ENCODE measurements at regions not wholly inside any gene's neighbourhood (a gene's known extent, or its start where the extent isn't known, plus 50 kb on each side); places are given as distances from the start of the nearest gene placed in this dataset.

DNA sequence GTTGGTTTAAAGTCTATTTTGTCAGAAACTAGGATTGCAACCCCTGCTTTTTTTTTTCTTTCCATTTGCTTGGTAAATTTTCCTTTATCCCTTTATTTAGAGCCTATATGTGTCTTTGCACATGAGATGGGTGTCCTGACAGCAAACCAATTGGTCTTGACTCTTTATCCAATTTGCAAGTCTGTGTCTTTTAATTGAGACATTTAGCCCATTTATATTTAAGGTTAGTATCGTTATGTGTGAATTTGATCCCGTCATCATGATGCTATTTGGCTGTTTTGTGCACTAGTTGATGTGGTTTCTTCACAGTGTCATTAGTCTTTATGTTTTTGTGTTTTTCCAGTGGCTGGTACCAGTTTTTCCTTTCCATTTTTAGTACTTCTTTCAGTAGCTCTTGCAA is 127.7 kb upstream of the ZNF267 start:
- DNase-seq (no peak), ATAC-seq (ENCODE audit: low read depth) (no peak)
- Histone ChIP-seq H3K4me3 (ENCODE audit: control extremely low read depth in 1 of 5, extremely low read depth in 1 of 5, insufficient read depth in 1 of 5, low read depth in 2 of 5, low read length in 4 of 5) (no peak overlapping the region), H3K79me2 (ENCODE audit: control insufficient read depth, insufficient read depth, low read length) (peaks cover 73% of the 10 kb centered on the region), H3K36me3 (replicated peaks in 1 of 2; ENCODE audit: control extremely low read depth in 1 of 2, control insufficient read depth in 1 of 2, extremely low read depth in 1 of 2, insufficient read depth in 2 of 2, low read length in 1 of 2) (peaks cover 13 to 31% of the 10 kb centered on the region in 2 experiments), H3K9ac (ENCODE audit: low read length) (no peak overlapping the region), H4K20me1 (ENCODE audit: control insufficient read depth, insufficient read depth, low read length, poor library complexity, severe bottlenecking) (no peaks in the 10 kb centered on the region), H3K4me1 (ENCODE audit: control insufficient read depth in 2 of 2, insufficient read depth in 2 of 2, low read length in 2 of 2) (no peaks in the 10 kb centered on the region), H3K9me3 (ENCODE audit: control extremely low read depth in 1 of 3, control insufficient read depth in 2 of 3, insufficient read depth in 1 of 3, low read length in 2 of 3) (peaks cover 11 to 74% (median 29%) of the 10 kb centered on the region in 3 donors), H3K27me3 (replicated peaks in 1 of 4; ENCODE audit: control extremely low read depth in 1 of 4, control insufficient read depth in 3 of 4, insufficient read depth in 4 of 4, low read length in 3 of 4) (no peaks in the 10 kb centered on the region), H3K27ac (ENCODE audit: low read length in 2 of 2) (no peak overlapping the region), H3K4me2 (replicated peaks; ENCODE audit: low read depth, low read length, poor library complexity, severe bottlenecking) (no peak overlapping the region), H2AFZ (ENCODE audit: insufficient read depth, low read depth, low read length, poor library complexity, severe bottlenecking) (no peak overlapping the region)
- Mint-ChIP-seq H3K9me3 (ENCODE audit: insufficient read depth) (peaks cover 33% of the 10 kb centered on the region), H3K4me3 (no peak overlapping the region), H3K27me3 (no peaks in the 10 kb centered on the region), H3K27ac (no peak overlapping the region), H3K4me1 (peaks cover 8% of the 10 kb centered on the region)
- intact Hi-C loops (cut with micrococcal nuclease) = no loop called here
- CTCF ChIA-PET = no interaction called here
- no CpG with 5 or more reads among the region's 2 CpGs for WGBS (ENCODE audit: insufficient coverage)
- POLR2A ChIA-PET = no interaction called here
- TF ChIP-seq, protein P1, sequence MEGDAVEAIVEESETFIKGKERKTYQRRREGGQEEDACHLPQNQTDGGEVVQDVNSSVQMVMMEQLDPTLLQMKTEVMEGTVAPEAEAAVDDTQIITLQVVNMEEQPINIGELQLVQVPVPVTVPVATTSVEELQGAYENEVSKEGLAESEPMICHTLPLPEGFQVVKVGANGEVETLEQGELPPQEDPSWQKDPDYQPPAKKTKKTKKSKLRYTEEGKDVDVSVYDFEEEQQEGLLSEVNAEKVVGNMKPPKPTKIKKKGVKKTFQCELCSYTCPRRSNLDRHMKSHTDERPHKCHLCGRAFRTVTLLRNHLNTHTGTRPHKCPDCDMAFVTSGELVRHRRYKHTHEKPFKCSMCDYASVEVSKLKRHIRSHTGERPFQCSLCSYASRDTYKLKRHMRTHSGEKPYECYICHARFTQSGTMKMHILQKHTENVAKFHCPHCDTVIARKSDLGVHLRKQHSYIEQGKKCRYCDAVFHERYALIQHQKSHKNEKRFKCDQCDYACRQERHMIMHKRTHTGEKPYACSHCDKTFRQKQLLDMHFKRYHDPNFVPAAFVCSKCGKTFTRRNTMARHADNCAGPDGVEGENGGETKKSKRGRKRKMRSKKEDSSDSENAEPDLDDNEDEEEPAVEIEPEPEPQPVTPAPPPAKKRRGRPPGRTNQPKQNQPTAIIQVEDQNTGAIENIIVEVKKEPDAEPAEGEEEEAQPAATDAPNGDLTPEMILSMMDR (IDR thresholded peaks at IDR 0.05) = no peak
- no peak for TF ChIP-seq EZH2 (IDR thresholded peaks at IDR 0.05; ENCODE audit: borderline replicate concordance, insufficient read depth, low read depth, low read length, poor library complexity, severe bottlenecking)

DNA sequence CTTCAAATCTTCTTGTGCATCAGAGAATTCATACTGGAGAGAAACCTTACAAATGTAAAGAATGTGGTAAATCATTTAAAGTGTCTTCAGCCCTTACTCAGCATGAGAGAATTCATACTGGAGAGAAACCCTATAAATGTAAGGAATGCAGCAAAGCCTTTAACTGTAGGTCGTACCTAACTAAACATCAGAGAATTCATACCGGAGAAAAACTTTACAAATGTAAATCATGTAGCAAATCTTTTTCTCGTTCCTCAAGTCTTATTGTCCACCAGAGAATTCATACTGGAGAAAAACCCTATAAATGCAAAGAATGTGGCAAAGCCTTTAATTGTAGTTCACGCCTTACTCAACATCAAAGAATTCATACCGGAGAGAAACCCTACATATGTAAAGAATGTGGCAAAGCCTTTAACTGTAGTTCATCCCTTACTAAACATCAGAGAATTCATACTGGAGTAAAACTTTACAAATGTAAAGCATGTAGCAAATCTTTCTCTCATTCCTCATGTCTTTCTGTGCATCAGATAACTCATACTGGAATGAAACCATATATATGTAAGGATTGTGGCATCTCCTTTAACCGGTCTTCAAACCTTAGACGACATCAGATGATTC is 118.5 kb upstream of the ZNF267 start:
- no peak for DNase-seq
- no peak for ATAC-seq (ENCODE audit: low read depth)
- H3K4me1 Mint-ChIP-seq = no peaks in the 10 kb centered on the region
- H3K79me2 ChIP-seq (ENCODE audit: control insufficient read depth, insufficient read depth, low read length) = peaks cover 24% of the 10 kb centered on the region
- H2AFZ ChIP-seq (ENCODE audit: insufficient read depth, low read depth, low read length, poor library complexity, severe bottlenecking) = no peak overlapping the region
- 86% methylated on average over 1 of the region's 7 CpGs for WGBS (ENCODE audit: insufficient coverage)
- H3K27ac Mint-ChIP-seq = no peak overlapping the region
- H3K9me3 Mint-ChIP-seq (ENCODE audit: insufficient read depth) = peaks cover 46% of the 10 kb centered on the region
- H3K9ac ChIP-seq (ENCODE audit: low read length) = no peak overlapping the region
- peaks cover 22 to 87% (median 41%) of the 10 kb centered on the region in 3 donors for H3K9me3 ChIP-seq (ENCODE audit: control extremely low read depth in 1 of 3, control insufficient read depth in 2 of 3, insufficient read depth in 1 of 3, low read length in 2 of 3)
- H3K4me2 ChIP-seq (replicated peaks; ENCODE audit: low read depth, low read length, poor library complexity, severe bottlenecking) = no peak overlapping the region
- no peaks in the 10 kb centered on the region for H4K20me1 ChIP-seq (ENCODE audit: control insufficient read depth, insufficient read depth, low read length, poor library complexity, severe bottlenecking)
- peaks cover 17 to 31% of the 10 kb centered on the region in 2 experiments for H3K36me3 ChIP-seq (replicated peaks in 1 of 2; ENCODE audit: control extremely low read depth in 1 of 2, control insufficient read depth in 1 of 2, extremely low read depth in 1 of 2, insufficient read depth in 2 of 2, low read length in 1 of 2)
- POLR2A ChIA-PET = no interaction called here
- TF ChIP-seq, protein P1 (IDR thresholded peaks at IDR 0.05) = no peak
- TF ChIP-seq EZH2 (IDR thresholded peaks at IDR 0.05; ENCODE audit: borderline replicate concordance, insufficient read depth, low read depth, low read length, poor library complexity, severe bottlenecking) = no peak
- H3K4me3 Mint-ChIP-seq = no peak overlapping the region
- no peak overlapping the region for H3K4me3 ChIP-seq (ENCODE audit: control extremely low read depth in 1 of 5, extremely low read depth in 1 of 5, insufficient read depth in 1 of 5, low read depth in 2 of 5, low read length in 4 of 5)
- H3K27ac ChIP-seq (ENCODE audit: low read length in 2 of 2) = no peak overlapping the region
- no peaks in the 10 kb centered on the region for H3K27me3 ChIP-seq (replicated peaks in 1 of 4; ENCODE audit: control extremely low read depth in 1 of 4, control insufficient read depth in 3 of 4, insufficient read depth in 4 of 4, low read length in 3 of 4)
- intact Hi-C loops (cut with micrococcal nuclease) = no loop called here
- no peaks in the 10 kb centered on the region for H3K27me3 Mint-ChIP-seq
- CTCF ChIA-PET = no interaction called here
- H3K4me1 ChIP-seq (ENCODE audit: control insufficient read depth in 2 of 2, insufficient read depth in 2 of 2, low read length in 2 of 2) = no peaks in the 10 kb centered on the region
